Thyroid gland (tissue), 4 donors: ENCODE measurements at regions not wholly inside any gene's neighbourhood (a gene's known extent, or its start where the extent isn't known, plus 50 kb on each side); places are given as distances from the start of the nearest gene placed in this dataset.
A peak's percentile ranks its signal among the peaks of the same experiment; 100 is the strongest.

Experiments
- DNase-seq, 2 donors: peaks; one replicate each; pipeline ENCODE4 v3.0.0-alpha.2; 2019
- H3K27ac ChIP-seq, 3 donors: fragments of 200-600 bp; sonication (generic); 1 replicate in 2 of 3; 2 replicates in 1 of 3; pipeline ENCODE4 v1.5.1; 2016 to 2019; ENCODE audit warnings: mild to moderate bottlenecking in 1 of 3, moderate library complexity in 1 of 3
- H3K27me3 ChIP-seq: fragments of 200-600 bp; sonication (generic); one replicate; pipeline ENCODE4 v1.5.1; 2019
- H3K36me3 ChIP-seq, 2 donors: fragments of 200-600 bp; sonication (generic); one replicate each; pipeline ENCODE4 v1.5.1; 2016 to 2019
- H3K4me1 ChIP-seq, 2 donors: fragments of 200-600 bp; sonication (generic); one replicate each; pipeline ENCODE4 v1.5.1; 2017 to 2019
- H3K4me3 ChIP-seq, 3 donors: fragments of 200-600 bp; sonication (generic); replicated peaks in 1 of 3; 1 replicate in 2 of 3; 2 replicates in 1 of 3; pipeline ENCODE4 v1.5.1; 2016; ENCODE audit warnings: mild to moderate bottlenecking in 1 of 3
- H3K9me3 ChIP-seq: fragments of 200-600 bp; sonication (generic); one replicate; pipeline ENCODE4 v1.5.1; 2017
- CTCF ChIP-seq, 6 experiments: fragments of 200-600 bp in 3 of 6; fragments of 450-650 bp in 3 of 6; sonication (generic) in 3 of 6; IDR thresholded peaks; one replicate each; pipeline ENCODE4 v1.5.1; 2016 to 2019; ENCODE audit warnings: antibody characterized with exemption in 6 of 6, mild to moderate bottlenecking in 2 of 6, inconsistent platforms in 1 of 6, moderate library complexity in 1 of 6
- POLR2A ChIP-seq, 2 donors: fragments of 450-650 bp; IDR thresholded peaks; one replicate each; pipeline ENCODE4 v1.6.1; 2017; ENCODE audit warnings: antibody characterized with exemption in 2 of 2, mild to moderate bottlenecking in 2 of 2, moderate library complexity in 1 of 2
- WGBS, 2 donors: methylation state at CpG; one replicate each; pipeline ENCODE4 v1.1.5; 2017; 5-methylcytosine and 5-hydroxymethylcytosine counted together
- intact Hi-C: fragments of 100-400 bp; cut with DNase I; formaldehyde crosslinking; loops from one replicate; pipeline ENCODE4 v1.15.1; 2023

DNA sequence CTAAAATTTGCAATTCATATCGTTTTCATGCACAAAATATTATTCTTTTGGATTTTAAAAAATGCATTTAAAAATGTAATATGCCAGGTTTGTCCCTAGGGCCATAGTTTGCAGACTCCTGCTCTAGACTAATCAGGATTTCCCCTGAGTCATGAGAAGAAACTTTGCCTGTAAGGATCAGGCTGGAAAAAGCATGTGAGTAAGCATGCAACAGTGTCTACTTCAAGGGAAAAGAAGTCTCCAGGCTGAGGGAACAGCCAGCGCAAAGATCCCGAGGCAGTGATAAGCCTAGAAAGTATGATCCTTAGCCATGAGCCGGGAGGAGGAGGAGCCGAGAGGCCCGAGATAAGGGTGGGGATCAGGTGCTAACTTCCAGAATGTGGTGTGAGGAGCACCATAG lies 382.8 kb upstream of the CFAP20DC start:
- no peaks in the 10 kb centered on the region for H3K9me3 ChIP-seq
- H3K27ac ChIP-seq: no peak overlapping the region
- no peaks in the 10 kb centered on the region for H3K4me1 ChIP-seq
- H3K27me3 ChIP-seq: no peaks in the 10 kb centered on the region
- intact Hi-C loops: no loop called here
- no peaks in the 10 kb centered on the region for H3K36me3 ChIP-seq
- no peak for DNase-seq
- TF ChIP-seq POLR2A (IDR thresholded peaks at IDR 0.05): no peak
- TF ChIP-seq CTCF (IDR thresholded peaks at IDR 0.05): no peak
- 73 to 87% methylated on average over 6 of the region's 6 CpGs for WGBS, 2 donors
- H3K4me3 ChIP-seq: no peak overlapping the region

DNA sequence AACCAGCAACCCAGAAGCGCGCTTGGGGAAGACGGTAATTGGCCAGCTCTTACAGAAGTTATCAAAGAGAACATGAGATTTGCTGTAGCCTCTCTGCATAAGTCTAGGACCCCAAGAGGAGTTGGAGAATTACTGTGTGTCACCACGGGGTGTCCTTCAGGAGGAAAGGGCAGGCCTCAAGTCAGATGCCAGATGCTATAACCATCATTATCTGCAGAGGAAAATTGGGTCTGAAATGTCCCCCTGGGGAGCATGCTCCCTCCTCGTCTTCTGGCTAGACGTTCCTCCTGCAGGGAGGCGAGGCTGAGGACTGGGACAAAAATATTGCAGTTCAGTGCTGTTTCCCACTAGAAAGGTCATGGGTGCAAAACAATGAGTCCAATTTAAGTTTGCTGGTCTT lies 380.5 kb upstream of the CFAP20DC start:
- Histone ChIP-seq H3K9me3 (no peaks in the 10 kb centered on the region), H3K4me1 (peaks cover 0 to 7% of the 10 kb centered on the region in 2 donors)
- no peak for DNase-seq

DNA sequence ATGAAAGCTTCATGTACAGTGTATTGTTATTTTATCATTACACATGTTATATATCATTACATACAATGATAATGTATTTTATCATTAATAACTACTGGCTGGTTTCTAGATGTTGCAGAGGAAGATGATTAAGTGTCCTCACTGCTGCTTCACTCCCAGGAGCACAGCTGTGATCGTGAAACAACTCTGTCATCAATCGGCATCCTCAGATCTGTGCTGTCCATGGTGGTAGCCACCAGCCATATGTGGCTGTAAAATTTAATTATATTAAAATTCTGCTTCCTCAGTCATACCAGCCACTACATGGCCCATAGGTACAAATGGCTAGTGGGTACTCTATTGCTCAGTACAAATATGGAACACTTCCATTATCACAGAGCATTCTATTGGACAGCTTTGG lies 379.4 kb upstream of the CFAP20DC start:
- TF ChIP-seq CTCF (IDR thresholded peaks at IDR 0.05) (no peak), POLR2A (IDR thresholded peaks at IDR 0.05) (no peak)
- DNase-seq: no peak
- Histone ChIP-seq H3K4me1 (peaks cover 0 to 18% of the 10 kb centered on the region in 2 donors), H3K9me3 (no peaks in the 10 kb centered on the region), H3K27me3 (no peaks in the 10 kb centered on the region), H3K4me3 (no peak overlapping the region), H3K36me3 (no peaks in the 10 kb centered on the region), H3K27ac (no peak overlapping the region)
- WGBS, 2 donors: 79 to 91% methylated on average over 2 of the region's 2 CpGs
- intact Hi-C loops: no loop called here

More for the DNA sequence above, 380.5 kb upstream of the CFAP20DC start:
- Histone ChIP-seq H3K4me3 (no peak overlapping the region), H3K36me3 (no peaks in the 10 kb centered on the region), H3K27me3 (no peaks in the 10 kb centered on the region), H3K27ac (no peak overlapping the region)
- TF ChIP-seq CTCF (IDR thresholded peaks at IDR 0.05): no peak
- TF ChIP-seq POLR2A (IDR thresholded peaks at IDR 0.05): no peak
- WGBS, 2 donors: 81% methylated on average over 6 to 7 of the region's 7 CpGs
- intact Hi-C loops: no loop called here

GRCh38 chr3:59426821-59427565 lies 377.2 kb upstream of the CFAP20DC start:
- Histone ChIP-seq H3K27ac (no peak overlapping the region), H3K27me3 (no peaks in the 10 kb centered on the region), H3K4me1 (peaks cover 0 to 18% of the 10 kb centered on the region in 2 donors), H3K36me3 (no peaks in the 10 kb centered on the region), H3K4me3 (no peak overlapping the region), H3K9me3 (no peaks in the 10 kb centered on the region)
- no peak for DNase-seq
- WGBS, 2 donors: 87 to 91% methylated on average over 10 of the region's 10 CpGs
- no peak for TF ChIP-seq POLR2A (IDR thresholded peaks at IDR 0.05)
- no peak for TF ChIP-seq CTCF (IDR thresholded peaks at IDR 0.05)
- intact Hi-C loops: no loop called here

DNA sequence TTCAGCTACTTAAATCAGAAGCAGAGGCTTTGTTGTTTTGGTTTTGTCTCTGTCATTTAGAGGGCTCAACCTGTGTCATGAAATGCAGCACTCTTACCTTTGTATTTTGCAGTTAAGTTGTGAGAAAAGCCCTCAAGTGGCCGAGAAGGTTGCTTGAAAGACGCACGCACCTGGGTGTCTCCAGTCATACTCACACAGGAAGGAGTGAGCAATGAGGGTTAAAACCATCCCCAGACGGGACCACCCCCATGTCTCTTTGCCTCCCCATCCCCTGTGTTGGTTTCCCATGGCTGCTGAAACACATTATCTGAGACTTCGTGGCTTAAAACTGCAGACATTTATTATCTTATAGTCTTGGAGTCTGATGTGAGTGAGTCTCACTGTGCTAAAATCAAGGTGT lies 376.1 kb upstream of the CFAP20DC start:
- Histone ChIP-seq H3K36me3 (no peaks in the 10 kb centered on the region), H3K27me3 (no peaks in the 10 kb centered on the region), H3K4me3 (no peak overlapping the region), H3K27ac (peak overlapping the region in 1 of 3 donors; percentile 31), H3K4me1 (peaks cover 0 to 18% of the 10 kb centered on the region in 2 donors), H3K9me3 (no peaks in the 10 kb centered on the region)
- intact Hi-C loops: no loop called here
- DNase-seq: no peak
- TF ChIP-seq CTCF (IDR thresholded peaks at IDR 0.05): no peak
- TF ChIP-seq POLR2A (IDR thresholded peaks at IDR 0.05): no peak
- 61 to 68% methylated on average over 5 of the region's 5 CpGs for WGBS, 2 donors
